ENCODE measurements at regions not wholly inside any gene's neighbourhood (a gene's known extent, or its start where the extent isn't known, plus 50 kb on each side); places are given as distances from the start of the nearest gene placed in this dataset.

GRCh38 chr3:15982243-15982642 is 184.5 kb upstream of the ANKRD28 start:
- TF ChIP-seq CTCF (IDR thresholded peaks at IDR 0.05): no peak
- no peak for TF ChIP-seq EP300 (IDR thresholded peaks at IDR 0.05; ENCODE audit: low read depth)

Measured in transverse colon (tissue), 3 donors.